ENCODE measurements at regions not wholly inside any gene's neighbourhood (a gene's known extent, or its start where the extent isn't known, plus 50 kb on each side); places are given as distances from the start of the nearest gene placed in this dataset.
A peak's percentile ranks its signal among the peaks of the same experiment; 100 is the strongest.

DNA sequence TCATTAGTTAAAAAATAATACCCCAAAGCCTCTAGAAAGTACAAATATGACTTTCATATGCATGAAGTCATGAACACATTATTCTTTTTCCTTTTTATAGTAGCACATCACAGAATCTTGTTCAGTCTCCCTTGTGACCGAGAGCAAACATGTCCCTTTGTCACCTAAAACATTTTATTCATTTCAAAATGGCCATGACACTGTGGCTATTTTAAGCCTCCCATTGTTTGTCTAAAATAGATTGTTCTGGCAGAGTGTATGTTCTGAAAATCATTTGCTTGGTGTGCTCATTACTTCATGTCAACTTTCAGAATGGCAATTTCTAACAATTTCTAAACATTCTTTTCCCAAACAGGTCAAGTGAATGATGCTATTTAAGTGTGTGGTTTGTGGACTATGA, 865.0 kb downstream of the JRKL start:
- H3K4me1 Mint-ChIP-seq (ENCODE audit: low read depth) = no peaks in the 10 kb centered on the region
- no peaks in the 10 kb centered on the region for H3K27me3 Mint-ChIP-seq
- H3K36me3 Mint-ChIP-seq (ENCODE audit: insufficient read depth) = no peaks in the 10 kb centered on the region
- H3K4me3 Mint-ChIP-seq (ENCODE audit: low read depth) = no peak overlapping the region
- H3K9me3 Mint-ChIP-seq (ENCODE audit: low read depth) = peaks cover 4% of the 10 kb centered on the region
- no peak overlapping the region for H3K27ac Mint-ChIP-seq
- TF ChIP-seq, protein P1, sequence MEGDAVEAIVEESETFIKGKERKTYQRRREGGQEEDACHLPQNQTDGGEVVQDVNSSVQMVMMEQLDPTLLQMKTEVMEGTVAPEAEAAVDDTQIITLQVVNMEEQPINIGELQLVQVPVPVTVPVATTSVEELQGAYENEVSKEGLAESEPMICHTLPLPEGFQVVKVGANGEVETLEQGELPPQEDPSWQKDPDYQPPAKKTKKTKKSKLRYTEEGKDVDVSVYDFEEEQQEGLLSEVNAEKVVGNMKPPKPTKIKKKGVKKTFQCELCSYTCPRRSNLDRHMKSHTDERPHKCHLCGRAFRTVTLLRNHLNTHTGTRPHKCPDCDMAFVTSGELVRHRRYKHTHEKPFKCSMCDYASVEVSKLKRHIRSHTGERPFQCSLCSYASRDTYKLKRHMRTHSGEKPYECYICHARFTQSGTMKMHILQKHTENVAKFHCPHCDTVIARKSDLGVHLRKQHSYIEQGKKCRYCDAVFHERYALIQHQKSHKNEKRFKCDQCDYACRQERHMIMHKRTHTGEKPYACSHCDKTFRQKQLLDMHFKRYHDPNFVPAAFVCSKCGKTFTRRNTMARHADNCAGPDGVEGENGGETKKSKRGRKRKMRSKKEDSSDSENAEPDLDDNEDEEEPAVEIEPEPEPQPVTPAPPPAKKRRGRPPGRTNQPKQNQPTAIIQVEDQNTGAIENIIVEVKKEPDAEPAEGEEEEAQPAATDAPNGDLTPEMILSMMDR (IDR thresholded peaks at IDR 0.05; ENCODE audit: unreplicated experiment) = no peak
- no peak for DNase-seq (ENCODE audit: low spot score, unreplicated experiment)

GRCh38 chr11:97259434-97259833, 869.6 kb downstream of the JRKL start:
- Mint-ChIP-seq H3K9me3 (ENCODE audit: low read depth) (peaks cover 7% of the 10 kb centered on the region), H3K4me1 (ENCODE audit: low read depth) (no peaks in the 10 kb centered on the region), H3K36me3 (ENCODE audit: insufficient read depth) (no peaks in the 10 kb centered on the region), H3K4me3 (ENCODE audit: low read depth) (no peak overlapping the region), H3K27ac (no peak overlapping the region), H3K27me3 (no peaks in the 10 kb centered on the region)
- TF ChIP-seq, protein P1 (IDR thresholded peaks at IDR 0.05; ENCODE audit: unreplicated experiment) = no peak
- DNase-seq (ENCODE audit: low spot score, unreplicated experiment) = no peak

DNA sequence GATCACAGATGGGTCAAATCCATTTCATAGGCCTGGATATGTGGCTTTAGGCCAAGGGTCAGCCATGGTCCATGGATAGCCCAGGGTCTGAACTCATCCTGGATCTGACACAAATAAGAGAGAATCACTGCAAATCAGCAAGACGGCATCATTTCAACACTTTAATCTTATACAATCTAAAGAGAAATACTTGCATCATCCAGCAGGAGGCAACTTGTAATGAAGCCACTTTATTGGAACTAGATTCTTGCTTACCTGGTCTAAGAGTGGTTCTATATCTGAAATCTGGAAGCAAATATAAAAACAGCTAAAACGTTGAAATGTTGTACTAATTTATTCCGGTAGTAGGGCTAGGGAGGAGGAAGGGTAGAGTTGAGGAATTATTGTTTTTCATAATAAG, 870.1 kb downstream of the JRKL start:
- no peak overlapping the region for H3K27ac Mint-ChIP-seq
- TF ChIP-seq, protein P1 (IDR thresholded peaks at IDR 0.05; ENCODE audit: unreplicated experiment) = peak; percentile 19
- no peaks in the 10 kb centered on the region for H3K27me3 Mint-ChIP-seq
- H3K36me3 Mint-ChIP-seq (ENCODE audit: insufficient read depth) = no peaks in the 10 kb centered on the region
- no peak overlapping the region for H3K4me3 Mint-ChIP-seq (ENCODE audit: low read depth)
- no peaks in the 10 kb centered on the region for H3K4me1 Mint-ChIP-seq (ENCODE audit: low read depth)
- DNase-seq (ENCODE audit: low spot score, unreplicated experiment) = no peak
- H3K9me3 Mint-ChIP-seq (ENCODE audit: low read depth) = peaks cover 7% of the 10 kb centered on the region

DNA sequence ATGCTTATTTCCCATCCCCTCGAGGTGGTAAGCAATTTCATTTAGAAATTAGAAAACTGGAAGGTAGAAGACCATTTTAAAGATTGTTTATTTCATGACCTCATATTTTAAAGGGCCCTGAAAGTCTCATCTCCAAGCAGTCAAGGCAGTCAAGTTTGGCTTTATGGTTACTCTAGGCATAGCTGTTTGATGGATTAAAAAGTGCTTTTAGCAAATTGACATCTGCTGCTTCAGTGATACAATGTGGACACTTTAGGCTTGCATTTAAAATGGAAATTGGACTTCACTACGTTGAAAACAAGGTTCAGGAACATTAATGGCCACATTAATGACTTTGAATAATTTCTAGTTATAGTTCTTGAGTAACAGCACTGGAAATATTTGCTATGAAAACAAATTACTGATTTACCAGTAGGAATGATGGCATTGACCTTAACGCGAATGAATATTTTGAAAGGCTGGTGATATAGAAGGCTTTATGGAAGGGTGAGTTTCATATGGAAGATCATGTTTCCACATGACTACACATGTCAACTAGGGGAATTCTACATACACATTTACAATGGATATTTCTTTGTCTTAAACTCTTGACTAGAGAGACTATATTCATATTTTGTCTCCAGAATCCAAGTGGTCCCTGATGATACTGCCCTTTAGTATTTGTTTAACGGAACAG, 873.5 kb downstream of the JRKL start:
- DNase-seq (ENCODE audit: low spot score, unreplicated experiment) = no peak
- H3K4me1 Mint-ChIP-seq (ENCODE audit: low read depth) = peaks cover 2% of the 10 kb centered on the region
- TF ChIP-seq, protein P1 (IDR thresholded peaks at IDR 0.05; ENCODE audit: unreplicated experiment) = no peak
- peaks cover 4% of the 10 kb centered on the region for H3K9me3 Mint-ChIP-seq (ENCODE audit: low read depth)
- H3K36me3 Mint-ChIP-seq (ENCODE audit: insufficient read depth) = no peaks in the 10 kb centered on the region
- H3K27me3 Mint-ChIP-seq = no peaks in the 10 kb centered on the region
- no peak overlapping the region for H3K4me3 Mint-ChIP-seq (ENCODE audit: low read depth)
- H3K27ac Mint-ChIP-seq = no peak overlapping the region

DNA sequence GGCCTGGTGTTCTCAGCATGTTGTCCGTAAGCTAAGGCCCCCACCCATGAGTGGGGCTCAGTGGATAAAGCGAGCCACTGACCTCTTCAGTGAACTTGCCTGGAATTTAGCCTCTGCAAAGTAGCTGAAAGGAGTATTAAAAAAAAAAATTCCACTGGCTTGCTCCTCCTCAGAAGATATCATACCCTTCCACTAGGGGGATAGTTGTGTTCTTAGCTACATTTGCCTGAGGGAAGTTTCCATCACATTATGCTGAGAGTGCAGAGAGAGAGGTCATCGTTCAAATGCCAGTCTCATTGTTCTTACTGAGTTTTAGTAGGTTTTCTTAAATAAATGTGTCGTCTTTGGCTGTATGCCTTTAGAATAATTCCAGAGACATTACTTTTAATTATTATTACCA, 879.7 kb downstream of the JRKL start:
- H3K27ac Mint-ChIP-seq = no peak overlapping the region
- TF ChIP-seq, protein P1 (IDR thresholded peaks at IDR 0.05; ENCODE audit: unreplicated experiment) = peak; percentile 54
- peaks cover 6% of the 10 kb centered on the region for H3K4me1 Mint-ChIP-seq (ENCODE audit: low read depth)
- H3K9me3 Mint-ChIP-seq (ENCODE audit: low read depth) = no peaks in the 10 kb centered on the region
- H3K4me3 Mint-ChIP-seq (ENCODE audit: low read depth) = no peak overlapping the region
- DNase-seq (ENCODE audit: low spot score, unreplicated experiment) = no peak
- no peaks in the 10 kb centered on the region for H3K27me3 Mint-ChIP-seq
- H3K36me3 Mint-ChIP-seq (ENCODE audit: insufficient read depth) = no peaks in the 10 kb centered on the region

All from progenitor cell of endocrine pancreas (in vitro differentiated cells).